ENCODE measurements at regions not wholly inside any gene's neighbourhood (a gene's known extent, or its start where the extent isn't known, plus 50 kb on each side); places are given as distances from the start of the nearest gene placed in this dataset.

GRCh38 chr13:21771075-21771474 is 100.2 kb downstream of the FGF9 start:
- TF ChIP-seq CTCF (IDR thresholded peaks at IDR 0.05) (no peak), EP300 (IDR thresholded peaks at IDR 0.05) (no peak)
